Tibial artery (tissue), 4 donors: ENCODE measurements at regions not wholly inside any gene's neighbourhood (a gene's known extent, or its start where the extent isn't known, plus 50 kb on each side); places are given as distances from the start of the nearest gene placed in this dataset.

ENCODE experiments used
- DNase-seq, 2 donors: peaks; one replicate each; pipeline ENCODE4 v3.0.0-alpha.2; 2019
- H3K27ac ChIP-seq, 2 donors: fragments of 200-600 bp; sonication (generic) in 1 of 2; 1 replicate in 1 of 2; 2 replicates in 1 of 2; pipeline ENCODE4 v1.5.1; 2018 to 2019; ENCODE audit warnings: mild to moderate bottlenecking in 1 of 2
- H3K27me3 ChIP-seq, 2 donors: fragments of 200-600 bp; sonication (generic) in 1 of 2; one replicate each; pipeline versions ENCODE4 v1.5.1 to v1.6.0; 2016 to 2019
- H3K36me3 ChIP-seq, 3 donors: fragments of 200-600 bp; sonication (generic) in 2 of 3; one replicate each; pipeline ENCODE4 v1.5.1; 2016 to 2019; ENCODE audit warnings: mild to moderate bottlenecking in 2 of 3
- H3K4me1 ChIP-seq, 4 donors: fragments of 200-600 bp; sonication (generic) in 2 of 4; 1 replicate in 3 of 4; 2 replicates in 1 of 4; pipeline ENCODE4 v1.5.1; 2016 to 2019
- H3K4me3 ChIP-seq, 2 donors: fragments of 200-600 bp; sonication (generic) in 1 of 2; 1 replicate in 1 of 2; 2 replicates in 1 of 2; pipeline ENCODE4 v1.5.1; 2018 to 2019; ENCODE audit warnings: mild to moderate bottlenecking in 2 of 2
- H3K9me3 ChIP-seq, 3 donors: fragments of 200-600 bp; sonication (generic) in 1 of 3; one replicate each; pipeline ENCODE4 v1.5.1; 2016 to 2019
- intact Hi-C: fragments of 100-400 bp; cut with DNase I; formaldehyde crosslinking; loops from one replicate; pipeline ENCODE4 v1.15.0; 2023; ENCODE audit warnings: low total_unique reads
- TF ChIP-seq, protein P1 (sequence below), 2 experiments: fragments of 200-600 bp in 1 of 2; fragments of 450-650 bp in 1 of 2; IDR thresholded peaks; one replicate each; pipeline ENCODE4 v1.5.1; 2017 to 2019; ENCODE audit warnings: antibody characterized with exemption in 2 of 2, mild to moderate bottlenecking in 1 of 2, moderate library complexity in 1 of 2

DNA sequence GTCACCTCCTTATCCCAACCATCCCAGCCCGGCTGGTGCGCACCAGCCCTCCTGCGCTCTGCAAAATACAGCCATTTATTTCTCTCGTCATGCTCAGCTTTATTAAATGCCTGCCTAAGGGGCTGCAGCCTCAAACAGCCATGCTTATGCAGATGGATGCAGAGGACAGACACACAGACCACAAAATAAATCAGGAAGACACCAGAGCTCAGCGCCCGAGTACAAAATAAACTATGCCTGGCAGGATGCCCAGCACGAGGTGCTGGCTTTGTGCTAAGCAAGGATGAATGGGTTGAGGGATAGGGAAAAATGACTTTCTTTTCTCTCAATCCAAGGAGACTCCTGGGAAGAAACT lies 70.5 kb downstream of the RPUSD4 start:
- TF ChIP-seq, protein P1, sequence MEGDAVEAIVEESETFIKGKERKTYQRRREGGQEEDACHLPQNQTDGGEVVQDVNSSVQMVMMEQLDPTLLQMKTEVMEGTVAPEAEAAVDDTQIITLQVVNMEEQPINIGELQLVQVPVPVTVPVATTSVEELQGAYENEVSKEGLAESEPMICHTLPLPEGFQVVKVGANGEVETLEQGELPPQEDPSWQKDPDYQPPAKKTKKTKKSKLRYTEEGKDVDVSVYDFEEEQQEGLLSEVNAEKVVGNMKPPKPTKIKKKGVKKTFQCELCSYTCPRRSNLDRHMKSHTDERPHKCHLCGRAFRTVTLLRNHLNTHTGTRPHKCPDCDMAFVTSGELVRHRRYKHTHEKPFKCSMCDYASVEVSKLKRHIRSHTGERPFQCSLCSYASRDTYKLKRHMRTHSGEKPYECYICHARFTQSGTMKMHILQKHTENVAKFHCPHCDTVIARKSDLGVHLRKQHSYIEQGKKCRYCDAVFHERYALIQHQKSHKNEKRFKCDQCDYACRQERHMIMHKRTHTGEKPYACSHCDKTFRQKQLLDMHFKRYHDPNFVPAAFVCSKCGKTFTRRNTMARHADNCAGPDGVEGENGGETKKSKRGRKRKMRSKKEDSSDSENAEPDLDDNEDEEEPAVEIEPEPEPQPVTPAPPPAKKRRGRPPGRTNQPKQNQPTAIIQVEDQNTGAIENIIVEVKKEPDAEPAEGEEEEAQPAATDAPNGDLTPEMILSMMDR (IDR thresholded peaks at IDR 0.05) = no peak
- peaks cover 0 to 23% (median 2%) of the 10 kb centered on the region in 4 donors for H3K4me1 ChIP-seq
- H3K36me3 ChIP-seq = no peaks in the 10 kb centered on the region
- intact Hi-C loops = no loop called here
- DNase-seq = peak in 1 of 2 donors; percentile 73
- no peaks in the 10 kb centered on the region for H3K9me3 ChIP-seq
- H3K27ac ChIP-seq = no peak overlapping the region
- H3K4me3 ChIP-seq = no peak overlapping the region
- H3K27me3 ChIP-seq = peaks cover 0 to 47% of the 10 kb centered on the region in 2 donors

GRCh38 chr11:126140201-126140925 lies 71.1 kb downstream of the RPUSD4 start:
- H3K4me1 ChIP-seq = peaks cover 0 to 23% (median 2%) of the 10 kb centered on the region in 4 donors
- H3K27me3 ChIP-seq = peaks cover 0 to 46% of the 10 kb centered on the region in 2 donors
- no peaks in the 10 kb centered on the region for H3K36me3 ChIP-seq
- H3K4me3 ChIP-seq = no peak overlapping the region
- intact Hi-C loops = no loop called here
- H3K27ac ChIP-seq = no peak overlapping the region
- H3K9me3 ChIP-seq = no peaks in the 10 kb centered on the region
- DNase-seq = no peak
- TF ChIP-seq, protein P1 (IDR thresholded peaks at IDR 0.05) = no peak

DNA sequence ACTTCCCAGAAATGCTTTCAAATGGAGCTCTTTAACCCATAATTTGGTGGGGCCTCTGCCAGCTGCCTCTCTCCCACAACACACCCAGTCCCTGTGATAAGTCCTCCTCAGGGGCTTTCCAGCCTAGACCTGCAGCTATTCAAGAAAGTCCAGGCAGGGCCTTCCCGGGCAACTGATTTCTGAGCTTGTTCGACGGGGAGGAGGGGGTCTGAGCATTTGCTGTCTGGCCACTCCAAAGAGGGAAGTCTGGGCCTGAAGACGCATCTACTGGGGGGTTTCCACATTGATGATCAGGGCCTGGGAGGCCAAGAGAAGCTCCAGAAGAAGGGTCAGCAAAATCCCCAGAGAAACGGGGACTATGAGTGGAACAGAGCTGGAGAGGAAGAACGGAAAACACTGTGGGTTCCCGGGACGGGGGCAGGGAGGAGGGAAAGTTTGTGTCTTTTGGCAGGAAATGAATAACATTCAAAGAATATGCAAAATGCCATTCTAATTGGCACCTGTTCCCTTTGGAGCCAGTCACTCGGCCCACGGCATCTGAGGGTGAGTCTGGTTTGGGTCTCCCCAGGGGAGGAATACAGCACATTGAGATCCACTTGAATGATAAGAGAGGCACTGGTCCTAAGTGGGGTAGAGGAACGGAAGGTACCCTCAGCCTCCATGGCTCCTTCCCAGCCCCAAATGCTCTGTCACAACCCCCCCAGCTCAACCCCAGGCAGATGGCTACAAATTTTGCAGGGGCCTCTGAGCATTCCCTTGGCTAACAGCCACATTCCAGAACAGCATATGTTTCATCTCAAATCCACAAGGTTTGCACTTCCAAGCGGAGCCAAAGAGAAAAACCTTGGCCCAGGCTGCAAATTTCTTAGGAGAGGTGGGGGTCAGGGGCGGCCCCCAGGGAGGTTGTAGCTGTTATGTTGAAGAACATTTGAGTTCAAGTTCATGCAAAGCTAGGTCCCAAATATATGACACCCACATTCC lies 72.0 kb downstream of the RPUSD4 start:
- DNase-seq = no peak

DNA sequence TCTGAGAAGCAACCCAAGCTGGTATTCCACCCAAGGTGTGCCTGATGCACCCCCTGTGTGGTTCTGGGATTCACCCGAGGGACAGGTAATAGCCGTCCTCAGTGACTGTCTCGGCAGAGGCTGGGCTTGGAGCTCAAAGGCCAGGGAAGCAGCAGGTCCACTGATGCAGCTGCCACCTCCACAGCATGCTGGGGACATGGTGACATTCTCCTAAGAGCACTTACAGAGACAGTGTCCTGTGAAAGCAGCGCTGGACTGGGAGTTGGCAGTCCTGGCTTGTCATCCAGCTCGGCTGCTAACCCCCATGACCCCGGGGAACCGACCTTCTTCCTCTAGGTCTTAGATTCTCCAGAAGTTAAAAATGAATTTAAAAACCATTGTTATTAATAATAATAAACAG lies 72.8 kb downstream of the RPUSD4 start:
- Histone ChIP-seq H3K4me3 (no peak overlapping the region), H3K27ac (no peak overlapping the region), H3K27me3 (peaks cover 0 to 44% of the 10 kb centered on the region in 2 donors), H3K36me3 (no peaks in the 10 kb centered on the region), H3K9me3 (no peaks in the 10 kb centered on the region), H3K4me1 (peaks cover 0 to 23% (median 2%) of the 10 kb centered on the region in 4 donors)
- TF ChIP-seq, protein P1 (IDR thresholded peaks at IDR 0.05) = no peak
- intact Hi-C loops = no loop called here
- DNase-seq = no peak

More for the DNA sequence above, 72.0 kb downstream of the RPUSD4 start:
- no peak overlapping the region for H3K27ac ChIP-seq
- TF ChIP-seq, protein P1 (IDR thresholded peaks at IDR 0.05) = no peak
- intact Hi-C loops = no loop called here
- H3K4me3 ChIP-seq = no peak overlapping the region
- no peaks in the 10 kb centered on the region for H3K9me3 ChIP-seq
- H3K36me3 ChIP-seq = no peaks in the 10 kb centered on the region
- H3K4me1 ChIP-seq = peaks cover 0 to 23% (median 2%) of the 10 kb centered on the region in 4 donors
- H3K27me3 ChIP-seq = peaks cover 0 to 44% of the 10 kb centered on the region in 2 donors

DNA sequence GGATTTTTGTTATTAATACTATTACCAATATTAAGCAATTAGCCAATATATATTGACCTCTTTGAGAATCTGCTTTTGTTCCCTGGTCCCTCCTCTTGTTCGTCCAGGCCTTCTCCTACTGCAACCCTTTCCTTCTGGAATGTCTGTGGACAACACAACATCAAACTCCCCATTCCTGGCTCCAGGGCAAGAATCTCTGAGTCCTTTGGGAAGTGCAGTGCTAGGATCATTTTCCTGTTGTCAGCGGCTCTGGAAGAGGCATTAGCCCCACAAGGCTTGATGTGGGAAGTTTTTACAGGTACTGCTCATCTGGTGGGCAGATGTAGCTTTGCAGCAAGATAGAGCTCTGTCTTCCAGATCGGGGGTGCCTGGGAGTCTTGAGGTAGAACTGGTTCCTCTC lies 74.3 kb downstream of the RPUSD4 start:
- H3K9me3 ChIP-seq = no peaks in the 10 kb centered on the region
- H3K4me3 ChIP-seq = no peak overlapping the region
- TF ChIP-seq, protein P1 (IDR thresholded peaks at IDR 0.05) = no peak
- H3K4me1 ChIP-seq = peaks cover 0 to 28% (median 2%) of the 10 kb centered on the region in 4 donors
- no peaks in the 10 kb centered on the region for H3K36me3 ChIP-seq
- H3K27ac ChIP-seq = no peak overlapping the region
- H3K27me3 ChIP-seq = peaks cover 0 to 44% of the 10 kb centered on the region in 2 donors
- no peak for DNase-seq
- intact Hi-C loops = no loop called here
